Lung (tissue), 11 donors: ENCODE measurements at regions not wholly inside any gene's neighbourhood (a gene's known extent, or its start where the extent isn't known, plus 50 kb on each side); places are given as distances from the start of the nearest gene placed in this dataset.

Experiments used
- ATAC-seq: fragments of 200-7000 bp; cut with Tn5 transposase; one replicate; pipeline ENCODE4 v1.9.1; 2020; ENCODE audit warnings: moderate number of reproducible peaks; ENCODE audit not compliant: insufficient read depth, low FRiP score
- DNase-seq, 3 donors: peaks; one replicate each; pipeline ENCODE4 v3.0.0-alpha.2; 2013 to 2017
- H3K27ac ChIP-seq, 2 donors: one replicate each; pipeline ENCODE4 v1.5.1; 2013; ENCODE audit warnings: mild to moderate bottlenecking in 2 of 2, moderate library complexity in 2 of 2, control low read depth in 1 of 2, inconsistent platforms in 1 of 2, low read depth in 1 of 2, low read length in 1 of 2
- H3K27me3 ChIP-seq, 3 donors: one replicate each; pipeline ENCODE4 v1.5.1; 2013; ENCODE audit warnings: low read length in 2 of 3; ENCODE audit not compliant: control insufficient read depth in 3 of 3, insufficient read depth in 3 of 3
- H3K36me3 ChIP-seq, 4 donors: one replicate each; pipeline ENCODE4 v1.5.1; 2013; ENCODE audit warnings: low read length in 4 of 4, mild to moderate bottlenecking in 1 of 4, moderate library complexity in 1 of 4; ENCODE audit not compliant: control insufficient read depth in 4 of 4, insufficient read depth in 4 of 4
- H3K4me1 ChIP-seq, 5 donors: one replicate each; pipeline ENCODE4 v1.5.1; 2013; ENCODE audit warnings: low read length in 5 of 5, mild to moderate bottlenecking in 2 of 5, moderate library complexity in 1 of 5; ENCODE audit not compliant: control insufficient read depth in 5 of 5, insufficient read depth in 5 of 5
- H3K4me3 ChIP-seq: one replicate; pipeline ENCODE4 v1.5.1; 2013; ENCODE audit warnings: mild to moderate bottlenecking, control low read depth, moderate library complexity
- H3K9ac ChIP-seq, 2 donors: one replicate each; pipeline ENCODE4 v1.5.1; 2013; ENCODE audit warnings: low read length in 2 of 2, control low read depth in 1 of 2; ENCODE audit not compliant: insufficient read depth in 1 of 2
- H3K9me3 ChIP-seq, 4 donors: one replicate each; pipeline ENCODE4 v1.5.1; 2013; ENCODE audit warnings: low read length in 3 of 4, mild to moderate bottlenecking in 1 of 4, moderate library complexity in 1 of 4; ENCODE audit not compliant: control insufficient read depth in 4 of 4, insufficient read depth in 3 of 4
- CTCF ChIP-seq: IDR thresholded peaks from 2 replicates; pipeline ENCODE4 v1.5.1; 2012; ENCODE audit warnings: mild to moderate bottlenecking; ENCODE audit errors: control extremely low read depth, extremely low read depth
- WGBS, 2 donors: extraction: QIAGEN DNeasy Blood & Tissue Kit; methylation state at CpG; one replicate each; pipeline ENCODE4 v1.1.7; 2013; 5-methylcytosine and 5-hydroxymethylcytosine counted together
- donor health status: control.
- donor health status: control.
- donor health status: Bipolar disorder and iron deficiency.
- donor health status: healthy.
- donor health status: DM: yes; HTN: yes; CAD: no.

DNA sequence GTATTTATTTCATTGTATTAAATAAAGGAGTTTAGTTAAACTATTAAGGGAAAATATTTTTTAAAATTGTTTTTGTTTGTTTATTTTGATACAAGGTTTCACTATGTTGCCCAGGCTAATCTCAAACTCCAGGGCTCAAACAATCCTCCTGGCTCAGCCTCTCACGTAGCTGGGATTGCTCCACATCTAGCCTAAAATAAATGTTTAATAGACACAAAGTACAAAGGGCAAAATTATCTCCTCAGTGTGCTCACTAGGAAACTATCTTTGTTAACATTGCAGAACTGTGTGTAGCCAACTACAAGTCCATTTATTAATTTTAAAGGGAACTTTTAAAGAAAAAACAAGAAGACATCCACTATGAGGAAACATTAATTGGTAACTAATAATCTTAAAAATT, 207.2 kb upstream of the PCDH17 start:
- Histone ChIP-seq H3K9me3 (peaks cover 0 to 2% (median under 1%) of the 10 kb centered on the region in 4 donors), H3K4me1 (no peaks in the 10 kb centered on the region), H3K9ac (no peak overlapping the region), H3K27ac (no peak overlapping the region), H3K36me3 (no peaks in the 10 kb centered on the region), H3K4me3 (no peak overlapping the region), H3K27me3 (no peaks in the 10 kb centered on the region)
- no peak for TF ChIP-seq CTCF
- WGBS, 2 donors, result 41 to 79% methylated on average over 1 of the region's 1 CpG
- DNase-seq (no peak), ATAC-seq (no peak)

DNA sequence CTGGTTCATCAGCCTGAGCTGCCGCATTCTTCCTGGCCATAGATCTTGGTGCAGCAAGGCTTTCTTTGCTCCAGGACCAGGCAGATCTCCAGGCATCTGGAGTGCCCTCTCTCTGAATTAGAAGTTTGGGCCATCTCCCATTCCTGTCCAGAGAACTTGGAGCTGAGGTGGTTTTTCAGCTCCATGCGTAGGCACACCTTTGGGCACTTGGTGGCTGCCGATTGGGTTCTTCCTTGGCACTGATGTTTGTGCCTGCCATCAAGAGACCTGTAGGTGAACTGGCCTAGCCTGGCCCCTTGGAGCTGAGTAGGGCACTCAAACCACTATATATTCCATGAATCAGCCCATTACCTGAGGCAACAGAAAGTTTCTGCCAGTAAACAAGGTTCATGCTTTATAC, 206.0 kb upstream of the PCDH17 start:
- Histone ChIP-seq H3K9ac (no peak overlapping the region), H3K9me3 (peaks cover 0 to 5% (median 1%) of the 10 kb centered on the region in 4 donors), H3K4me3 (no peak overlapping the region), H3K27me3 (no peaks in the 10 kb centered on the region), H3K4me1 (no peaks in the 10 kb centered on the region), H3K36me3 (no peaks in the 10 kb centered on the region), H3K27ac (no peak overlapping the region)
- ATAC-seq (no peak), DNase-seq (no peak)
- WGBS, 2 donors, result 86 to 92% methylated on average over 3 of the region's 3 CpGs
- TF ChIP-seq CTCF, result no peak

DNA sequence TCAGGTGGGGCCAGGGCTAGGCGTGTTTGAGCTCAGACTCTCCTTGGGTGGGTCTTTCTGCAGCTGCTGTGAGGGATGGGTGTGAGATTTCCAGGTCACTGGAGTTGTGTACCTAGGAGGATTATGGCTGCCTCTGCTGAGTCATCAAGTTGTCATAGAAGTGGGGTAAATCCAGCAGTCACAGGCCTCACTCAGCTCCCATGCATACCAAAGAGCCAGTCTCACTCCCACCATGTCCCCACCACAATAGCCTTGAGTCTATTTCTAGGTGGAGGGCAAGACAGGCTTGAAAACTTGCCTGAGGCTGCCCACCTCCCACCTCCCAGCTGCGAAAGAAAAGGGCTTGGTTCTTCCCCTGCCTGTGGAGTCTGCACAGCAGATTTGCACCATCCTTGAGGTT, 194.0 kb upstream of the PCDH17 start:
- Histone ChIP-seq H3K36me3 (no peaks in the 10 kb centered on the region), H3K4me1 (no peaks in the 10 kb centered on the region), H3K9me3 (no peaks in the 10 kb centered on the region), H3K4me3 (no peak overlapping the region), H3K9ac (no peak overlapping the region), H3K27me3 (no peaks in the 10 kb centered on the region), H3K27ac (no peak overlapping the region)
- no peak for TF ChIP-seq CTCF
- ATAC-seq (no peak), DNase-seq (peak in 1 of 3 donors; percentile 0)
- 87 to 89% methylated on average over 2 of the region's 2 CpGs for WGBS, 2 donors

GRCh38 chr13:57438072-57438471, 193.5 kb upstream of the PCDH17 start:
- no peak overlapping the region for H3K4me3 ChIP-seq
- H3K9ac ChIP-seq, result no peak overlapping the region
- no peak for TF ChIP-seq CTCF
- H3K9me3 ChIP-seq, result no peaks in the 10 kb centered on the region
- H3K36me3 ChIP-seq, result no peaks in the 10 kb centered on the region
- DNase-seq (no peak), ATAC-seq (no peak)
- no peaks in the 10 kb centered on the region for H3K27me3 ChIP-seq
- H3K27ac ChIP-seq, result no peak overlapping the region
- 88% methylated on average over 3 of the region's 3 CpGs for WGBS, 2 donors
- H3K4me1 ChIP-seq, result no peaks in the 10 kb centered on the region
